ENCODE measurements at regions not wholly inside any gene's neighbourhood (a gene's known extent, or its start where the extent isn't known, plus 50 kb on each side); places are given as distances from the start of the nearest gene placed in this dataset.

GRCh38 chr2:66649006-66649405, 214.1 kb downstream of the MEIS1 start:
- TF ChIP-seq EZH2 (IDR thresholded peaks at IDR 0.05; ENCODE audit: low read depth), result no peak
- TF ChIP-seq, protein P1, sequence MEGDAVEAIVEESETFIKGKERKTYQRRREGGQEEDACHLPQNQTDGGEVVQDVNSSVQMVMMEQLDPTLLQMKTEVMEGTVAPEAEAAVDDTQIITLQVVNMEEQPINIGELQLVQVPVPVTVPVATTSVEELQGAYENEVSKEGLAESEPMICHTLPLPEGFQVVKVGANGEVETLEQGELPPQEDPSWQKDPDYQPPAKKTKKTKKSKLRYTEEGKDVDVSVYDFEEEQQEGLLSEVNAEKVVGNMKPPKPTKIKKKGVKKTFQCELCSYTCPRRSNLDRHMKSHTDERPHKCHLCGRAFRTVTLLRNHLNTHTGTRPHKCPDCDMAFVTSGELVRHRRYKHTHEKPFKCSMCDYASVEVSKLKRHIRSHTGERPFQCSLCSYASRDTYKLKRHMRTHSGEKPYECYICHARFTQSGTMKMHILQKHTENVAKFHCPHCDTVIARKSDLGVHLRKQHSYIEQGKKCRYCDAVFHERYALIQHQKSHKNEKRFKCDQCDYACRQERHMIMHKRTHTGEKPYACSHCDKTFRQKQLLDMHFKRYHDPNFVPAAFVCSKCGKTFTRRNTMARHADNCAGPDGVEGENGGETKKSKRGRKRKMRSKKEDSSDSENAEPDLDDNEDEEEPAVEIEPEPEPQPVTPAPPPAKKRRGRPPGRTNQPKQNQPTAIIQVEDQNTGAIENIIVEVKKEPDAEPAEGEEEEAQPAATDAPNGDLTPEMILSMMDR (conservative IDR thresholded peaks at IDR 0.05), result no peak
- Histone ChIP-seq H3K9me3 (ENCODE audit: insufficient read depth, low read depth) (no peaks in the 10 kb centered on the region), H3K79me2 (ENCODE audit: low read depth) (no peaks in the 10 kb centered on the region), H3K36me3 (ENCODE audit: low read depth) (no peaks in the 10 kb centered on the region), H3K4me1 (replicated peaks; ENCODE audit: insufficient read depth) (no peaks in the 10 kb centered on the region), H3K9me2 (ENCODE audit: insufficient read depth) (no peaks in the 10 kb centered on the region), H3K4me2 (no peak overlapping the region), H3K27me3 (ENCODE audit: insufficient read depth, low read depth) (no peaks in the 10 kb centered on the region; the same call in 1 of the 2 replicates), H2AFZ (no peak overlapping the region), H3K27ac (no peak overlapping the region), H3F3A (ENCODE audit: insufficient read depth, low read depth) (no peaks in the 10 kb centered on the region), H4K20me1 (ENCODE audit: insufficient read depth) (no peaks in the 10 kb centered on the region), H3K4me3 (no peak overlapping the region)
- intact Hi-C loops (cut with micrococcal nuclease; ENCODE audit: unreplicated experiment), result no loop called here
- ChIA-PET POLR2A (ENCODE audit: unreplicated experiment) (no interaction called here), CTCF (no interaction called here)
- BruUV-seq (replicated peaks), result no TSS peak
- no peak for DNase-seq

- BruUV-seq (replicated peaks), result no TSS peak
- intact Hi-C loops (cut with micrococcal nuclease; ENCODE audit: unreplicated experiment), result no loop called here
- no peak overlapping the region for H3K27ac ChIP-seq
These were observed 216.4 kb downstream of the MEIS1 start for GRCh38 chr2:66651295-66651694.

GRCh38 chr2:66660804-66661203, 225.9 kb downstream of the MEIS1 start:
- Histone ChIP-seq H3K9me2 (ENCODE audit: insufficient read depth) (no peaks in the 10 kb centered on the region), H3K36me3 (ENCODE audit: low read depth) (no peaks in the 10 kb centered on the region), H4K20me1 (ENCODE audit: insufficient read depth) (no peaks in the 10 kb centered on the region), H2AFZ (no peak overlapping the region), H3K4me2 (no peak overlapping the region), H3K27me3 (ENCODE audit: insufficient read depth, low read depth) (no peaks in the 10 kb centered on the region), H3K79me2 (ENCODE audit: low read depth) (no peaks in the 10 kb centered on the region), H3K27ac (no peak overlapping the region), H3K4me3 (no peak overlapping the region), H3K9me3 (ENCODE audit: insufficient read depth, low read depth) (no peaks in the 10 kb centered on the region; the same call in 1 of the 2 replicates), H3K4me1 (replicated peaks; ENCODE audit: insufficient read depth) (no peaks in the 10 kb centered on the region), H3F3A (ENCODE audit: insufficient read depth, low read depth) (no peaks in the 10 kb centered on the region)
- CTCF ChIA-PET, result no interaction called here
- no TSS peak for BruUV-seq (replicated peaks)
- POLR2A ChIA-PET (ENCODE audit: unreplicated experiment), result no interaction called here
- TF ChIP-seq EZH2 (IDR thresholded peaks at IDR 0.05; ENCODE audit: low read depth), result no peak
- TF ChIP-seq, protein P1 (conservative IDR thresholded peaks at IDR 0.05), result no peak
- intact Hi-C loops (cut with micrococcal nuclease; ENCODE audit: unreplicated experiment), result no loop called here
- DNase-seq, result no peak

More at GRCh38 chr2:66651295-66651694, 216.4 kb downstream of the MEIS1 start:
- ChIA-PET POLR2A (ENCODE audit: unreplicated experiment) (no interaction called here), CTCF (no interaction called here)
- Histone ChIP-seq H2AFZ (no peak overlapping the region), H3K9me2 (ENCODE audit: insufficient read depth) (no peaks in the 10 kb centered on the region), H4K20me1 (ENCODE audit: insufficient read depth) (no peaks in the 10 kb centered on the region), H3K4me2 (no peak overlapping the region), H3K9me3 (ENCODE audit: insufficient read depth, low read depth) (no peaks in the 10 kb centered on the region; the same call in 1 of the 2 replicates), H3K36me3 (ENCODE audit: low read depth) (no peaks in the 10 kb centered on the region), H3K27me3 (ENCODE audit: insufficient read depth, low read depth) (no peaks in the 10 kb centered on the region; the same call in 1 of the 2 replicates), H3K79me2 (ENCODE audit: low read depth) (no peaks in the 10 kb centered on the region), H3K4me1 (replicated peaks; ENCODE audit: insufficient read depth) (no peaks in the 10 kb centered on the region), H3F3A (ENCODE audit: insufficient read depth, low read depth) (no peaks in the 10 kb centered on the region), H3K4me3 (no peak overlapping the region)
- DNase-seq, result no peak
- TF ChIP-seq, protein P1 (conservative IDR thresholded peaks at IDR 0.05), result no peak
- no peak for TF ChIP-seq EZH2 (IDR thresholded peaks at IDR 0.05; ENCODE audit: low read depth)
